IMR-90 (cell line): ENCODE measurements at regions not wholly inside any gene's neighbourhood (a gene's known extent, or its start where the extent isn't known, plus 50 kb on each side); places are given as distances from the start of the nearest gene placed in this dataset.

Experiments used
- ATAC-seq: fragments of 200-7000 bp; cut with Tn5 transposase; 2 replicates; pipeline ENCODE4 v1.9.1; 2020; ENCODE audit warnings: low read depth, mild to moderate bottlenecking, moderate library complexity
- BruUV-seq: library from RNA; stranded (reverse); fragments of 400-500 nt; replicated peaks from 2 replicates; lab custom pipeline; 2021; lab: Mats Ljungman, UMichigan
- CTCF ChIA-PET: fragments of 300-600 bp; formaldehyde crosslinking; extraction: SDS; loops from one replicate; lab custom pipeline; 2021; ENCODE audit warnings: antibody characterized with exemption; lab: Yijun Ruan, JAX
- POLR2A ChIA-PET: fragments of 300-600 bp; sonication (Branson Sonifier 250); formaldehyde crosslinking; loops from one replicate; lab custom pipeline; 2022; ENCODE audit warnings: antibody characterized with exemption; ENCODE audit not compliant: unreplicated experiment; lab: Charles Lee
- DNase-seq: peaks from one replicate; pipeline ENCODE4 v3.0.0; 2013
- H2AFZ ChIP-seq: replicated peaks from 2 replicates; pipeline ENCODE3; 2013; ENCODE audit warnings: low read length, mild to moderate bottlenecking; ENCODE audit not compliant: poor library complexity
- H2AK5ac ChIP-seq: 2 replicates; pipeline ENCODE4 v1.6.1; 2013; ENCODE audit warnings: low read depth, low read length, inconsistent platforms
- H2AK9ac ChIP-seq: replicated peaks from 2 replicates; pipeline ENCODE3; 2013; ENCODE audit warnings: mild to moderate bottlenecking, low read depth, low read length, moderate library complexity; ENCODE audit not compliant: poor library complexity
- H2BK120ac ChIP-seq: 2 replicates; pipeline ENCODE4 v1.6.1; 2013; ENCODE audit warnings: low read depth, low read length, inconsistent platforms
- H2BK15ac ChIP-seq: 3 replicates; pipeline ENCODE4 v1.6.1; 2013; ENCODE audit warnings: low read depth, low read length, inconsistent platforms
- H2BK20ac ChIP-seq: 2 replicates; pipeline ENCODE4 v1.6.1; 2013; ENCODE audit warnings: low read depth, mild to moderate bottlenecking, inconsistent platforms, low read length, moderate library complexity
- H2BK5ac ChIP-seq: 2 replicates; pipeline ENCODE4 v1.6.1; 2013; ENCODE audit warnings: mild to moderate bottlenecking, low read depth, low read length, inconsistent platforms; ENCODE audit not compliant: poor library complexity, severe bottlenecking
- H3K14ac ChIP-seq: replicated peaks from 2 replicates; pipeline ENCODE4 v1.6.1; 2013; ENCODE audit warnings: low read depth, low read length, inconsistent platforms
- H3K18ac ChIP-seq: 2 replicates; pipeline ENCODE4 v1.6.1; 2013; ENCODE audit warnings: low read depth, low read length, control low read depth
- H3K23ac ChIP-seq: 2 replicates; pipeline ENCODE4 v1.6.1; 2013; ENCODE audit warnings: low read depth, low read length, inconsistent platforms
- H3K27ac ChIP-seq: 2 replicates; pipeline ENCODE4 v1.5.1; 2013; ENCODE audit warnings: mild to moderate bottlenecking, control low read depth, low read length; ENCODE audit not compliant: insufficient read depth
- H3K27me3 ChIP-seq: 2 replicates; pipeline ENCODE4 v1.6.1; 2013; ENCODE audit warnings: low read length; ENCODE audit not compliant: control insufficient read depth, insufficient read depth
- H3K36me3 ChIP-seq: 2 replicates; pipeline ENCODE4 v1.6.1; 2013; ENCODE audit warnings: low read length, mixed read lengths; ENCODE audit not compliant: control insufficient read depth, insufficient read depth
- H3K4ac ChIP-seq: 2 replicates; pipeline ENCODE4 v1.6.1; 2013; ENCODE audit warnings: low read depth, low read length, inconsistent platforms
- H3K4me1 ChIP-seq: 2 replicates; pipeline ENCODE4 v1.6.1; 2013; ENCODE audit warnings: low read length, mixed read lengths; ENCODE audit not compliant: control insufficient read depth, insufficient read depth
- H3K4me2 ChIP-seq: 2 replicates; pipeline ENCODE4 v1.6.1; 2013; ENCODE audit warnings: low read depth, mild to moderate bottlenecking, control low read depth, low read length, moderate library complexity
- H3K4me3 ChIP-seq: 2 replicates; pipeline ENCODE4 v1.5.1; 2013; ENCODE audit warnings: low read depth, mild to moderate bottlenecking, control low read depth, low read length, moderate library complexity; ENCODE audit not compliant: insufficient read depth
- H3K56ac ChIP-seq: 2 replicates; pipeline ENCODE4 v1.6.1; 2013; ENCODE audit warnings: low read length, inconsistent platforms; ENCODE audit not compliant: insufficient read depth; ENCODE audit errors: extremely low read depth
- H3K79me1 ChIP-seq, 2 experiments: 2 replicates each; pipeline ENCODE4 v1.6.1; 2013; ENCODE audit warnings: low read length in 2 of 2, inconsistent platforms in 1 of 2, low read depth in 1 of 2
- H3K9ac ChIP-seq: 2 replicates; pipeline ENCODE4 v1.6.1; 2013; ENCODE audit warnings: low read depth, low read length, control low read depth
- H3K9me1 ChIP-seq: 2 replicates; pipeline ENCODE4 v1.6.1; 2013; ENCODE audit warnings: low read length, inconsistent platforms; ENCODE audit not compliant: insufficient read depth
- H3K9me3 ChIP-seq: 2 replicates; pipeline ENCODE4 v1.6.1; 2013; ENCODE audit warnings: low read length; ENCODE audit not compliant: control insufficient read depth, insufficient read depth
- H4K20me1 ChIP-seq: 2 replicates; pipeline ENCODE4 v1.6.1; 2013; ENCODE audit warnings: low read length, inconsistent platforms; ENCODE audit not compliant: insufficient read depth
- H4K5ac ChIP-seq: 2 replicates; pipeline ENCODE4 v1.6.1; 2013; ENCODE audit warnings: mild to moderate bottlenecking, low read depth, low read length, control low read depth
- H4K8ac ChIP-seq, 2 experiments: 2 replicates each; pipeline ENCODE4 v1.6.1; 2013; ENCODE audit warnings: low read depth in 2 of 2, low read length in 2 of 2, control low read depth in 1 of 2, inconsistent platforms in 1 of 2
- H4K91ac ChIP-seq: 2 replicates; pipeline ENCODE4 v1.6.1; 2013; ENCODE audit warnings: low read depth, low read length, inconsistent platforms; ENCODE audit not compliant: insufficient read depth
- BHLHE40 ChIP-seq: fragments of 150-350 bp; IDR thresholded peaks from 2 replicates; pipeline ENCODE4 v1.6.1; 2016; ENCODE audit warnings: mild to moderate bottlenecking, low read depth, low read length
- CEBPB ChIP-seq: IDR thresholded peaks from 2 replicates; pipeline ENCODE4 v1.6.1; 2012; ENCODE audit warnings: low read depth, low read length, improper control_type of control experiment
- CHD1 ChIP-seq: IDR thresholded peaks from 2 replicates; pipeline ENCODE4 v1.6.1; 2012; ENCODE audit warnings: low read depth, low read length, improper control_type of control experiment
- CTCF ChIP-seq: conservative IDR thresholded peaks from 2 replicates; pipeline ENCODE4 v1.5.1; 2012; ENCODE audit warnings: mild to moderate bottlenecking, low read depth, low read length, improper control_type of control experiment
- ELK1 ChIP-seq: fragments of 150-350 bp; IDR thresholded peaks from 2 replicates; pipeline ENCODE4 v1.6.1; 2016; ENCODE audit warnings: low read depth, mild to moderate bottlenecking, low read length, moderate library complexity, borderline replicate concordance
- FOS ChIP-seq: fragments of 150-350 bp; IDR thresholded peaks from 2 replicates; pipeline ENCODE4 v1.6.1; 2016; ENCODE audit warnings: low read depth, low read length
- MAFK ChIP-seq: IDR thresholded peaks from 2 replicates; pipeline ENCODE4 v1.6.1; 2012; ENCODE audit warnings: low read depth, low read length, improper control_type of control experiment
- MAZ ChIP-seq: IDR thresholded peaks from 2 replicates; pipeline ENCODE4 v1.6.1; 2012; ENCODE audit warnings: low read depth, mild to moderate bottlenecking, low read length, improper control_type of control experiment, moderate library complexity, borderline replicate concordance
- MXI1 ChIP-seq: IDR thresholded peaks from 2 replicates; pipeline ENCODE4 v1.6.1; 2012; ENCODE audit warnings: low read depth, mild to moderate bottlenecking, low read length, moderate library complexity, borderline replicate concordance
- NFE2L2 ChIP-seq: fragments of 150-350 bp; IDR thresholded peaks from 2 replicates; pipeline ENCODE4 v1.6.1; 2016; ENCODE audit warnings: low read depth, mild to moderate bottlenecking, low read length
- POLR2A ChIP-seq: IDR thresholded peaks from 2 replicates; pipeline ENCODE4 v1.6.1; 2012; ENCODE audit warnings: mild to moderate bottlenecking, low read depth, low read length
- RAD21 ChIP-seq: IDR thresholded peaks from 2 replicates; pipeline ENCODE4 v1.6.1; 2012; ENCODE audit warnings: low read length, improper control_type of control experiment
- RCOR1 ChIP-seq: IDR thresholded peaks from 2 replicates; pipeline ENCODE4 v1.6.1; 2012; ENCODE audit warnings: mild to moderate bottlenecking, low read length, improper control_type of control experiment; ENCODE audit not compliant: insufficient replicate concordance
- RFX5 ChIP-seq: IDR thresholded peaks from 2 replicates; pipeline ENCODE4 v1.8.0; 2012; ENCODE audit warnings: low read depth, mild to moderate bottlenecking, low read length, moderate library complexity
- SMC3 ChIP-seq: fragments of 150-350 bp; IDR thresholded peaks from 2 replicates; pipeline ENCODE4 v1.6.1; 2016; ENCODE audit warnings: low read depth, mild to moderate bottlenecking, antibody characterized with exemption, low read length, moderate library complexity
- USF2 ChIP-seq: fragments of 150-350 bp; IDR thresholded peaks from 2 replicates; pipeline ENCODE4 v1.6.1; 2017; ENCODE audit warnings: mild to moderate bottlenecking, antibody characterized with exemption, low read length, low read depth
- WGBS, 2 experiments: methylation state at CpG; one replicate each; pipeline versions ENCODE4 v1.1.5 to v1.1.7; 2013; ENCODE audit warnings: missing lambda C conversion rate in 2 of 2; ENCODE audit not compliant: insufficient read length in 1 of 2; ENCODE audit errors: extremely low coverage in 2 of 2; 5-methylcytosine and 5-hydroxymethylcytosine counted together
- dilution Hi-C: fragments of 300-500 bp; cut with HindIII; formaldehyde crosslinking; loops from one replicate; pipeline ENCODE4 v1.14.3; 2018; ENCODE audit warnings: low sequenced_read_pairs; ENCODE audit not compliant: unreplicated experiment
- in situ Hi-C: fragments of 300-500 bp; cut with MboI; formaldehyde crosslinking; loops from 3 replicates; pipeline ENCODE4 v1.14.3; 2019; ENCODE audit warnings: low sequenced_read_pairs, inconsistent platforms, mixed read lengths
- intact Hi-C: fragments of 100-400 bp; cut with micrococcal nuclease; formaldehyde crosslinking; loops from 2 replicates; pipeline ENCODE4 v1.10.0; 2022

- no peaks in the 10 kb centered on the region for H3K27me3 ChIP-seq
- H2BK120ac ChIP-seq = no peak overlapping the region
- in situ Hi-C loops = no loop called here
- no peak overlapping the region for H2AK9ac ChIP-seq
- H2BK20ac ChIP-seq = no peak overlapping the region
- TF ChIP-seq RFX5 (no peak), RAD21 (no peak), RCOR1 (no peak), FOS (no peak), MAZ (no peak), MXI1 (no peak), ELK1 (no peak), MAFK (no peak), NFE2L2 (no peak), POLR2A (no peak), USF2 (no peak), BHLHE40 (no peak), CHD1 (no peak), SMC3 (no peak), CTCF (no peak), CEBPB (no peak)
- no peaks in the 10 kb centered on the region for H3K36me3 ChIP-seq
- dilution Hi-C loops = no loop called here
- H4K8ac ChIP-seq = no peak overlapping the region
- BruUV-seq = no TSS peak
- no peak overlapping the region for H2AFZ ChIP-seq
- no peak overlapping the region for H3K27ac ChIP-seq
- H2BK5ac ChIP-seq = no peak overlapping the region
- H3K9me3 ChIP-seq = peaks cover 21% of the 10 kb centered on the region; the same call in 1 of the 2 replicates
- no peak overlapping the region for H2BK15ac ChIP-seq
- no peak overlapping the region for H3K14ac ChIP-seq
- CTCF ChIA-PET = no interaction called here
- no peaks in the 10 kb centered on the region for H3K9me1 ChIP-seq
- no peak overlapping the region for H3K9ac ChIP-seq
- H3K4me1 ChIP-seq = no peaks in the 10 kb centered on the region
- ATAC-seq (no peak), DNase-seq (no peak)
- H3K4me2 ChIP-seq = no peak overlapping the region
- H3K56ac ChIP-seq = no peak overlapping the region
- no peak overlapping the region for H2AK5ac ChIP-seq
- intact Hi-C loops = no loop called here
- no peak overlapping the region for H4K5ac ChIP-seq
- POLR2A ChIA-PET = no interaction called here
- H3K23ac ChIP-seq = no peak overlapping the region
- H3K4ac ChIP-seq = no peak overlapping the region
- H3K18ac ChIP-seq = no peak overlapping the region
- no peak overlapping the region for H4K91ac ChIP-seq
- no CpG with 5 or more reads among the region's 2 CpGs for WGBS, 2 experiments
- H3K4me3 ChIP-seq = no peak overlapping the region
- no peaks in the 10 kb centered on the region for H4K20me1 ChIP-seq
- no peaks in the 10 kb centered on the region for H3K79me1 ChIP-seq
Measured at GRCh38 chr14:106309423-106309822, 783.0 kb downstream of the TMEM121 start.
